ENCODE measurements at regions not wholly inside any gene's neighbourhood (a gene's known extent, or its start where the extent isn't known, plus 50 kb on each side); places are given as distances from the start of the nearest gene placed in this dataset.

DNA sequence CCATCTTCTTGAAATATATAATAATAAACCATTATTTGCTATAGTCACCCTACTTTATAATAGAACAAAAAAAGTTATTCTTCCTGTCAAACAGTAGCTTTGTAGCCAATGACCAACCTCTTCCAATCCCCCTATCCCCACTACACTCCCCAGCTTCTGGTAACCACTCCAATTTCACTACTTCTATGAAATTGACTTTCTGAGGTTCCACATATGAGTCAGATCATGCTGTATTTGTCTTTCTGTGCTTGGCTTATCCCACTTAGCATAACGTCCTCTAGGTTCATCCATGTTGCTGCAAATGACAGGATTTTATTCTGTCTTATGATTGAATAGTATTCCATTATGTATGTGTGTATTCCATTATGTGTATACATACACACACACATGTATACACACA, 809.7 kb upstream of the NDST4 start:
- TF ChIP-seq CTCF (IDR thresholded peaks at IDR 0.05; ENCODE audit: poor library complexity, severe bottlenecking): no peak
- DNase-seq (ENCODE audit: low spot score): no peak
- no peaks in the 10 kb centered on the region for H3K36me3 ChIP-seq (ENCODE audit: low read depth)
- H3K27me3 ChIP-seq (ENCODE audit: insufficient read depth, poor library complexity, severe bottlenecking): no peaks in the 10 kb centered on the region
- no peak overlapping the region for H3K27ac ChIP-seq (ENCODE audit: poor library complexity, severe bottlenecking)
- H3K4me3 ChIP-seq (ENCODE audit: severe bottlenecking): no peak overlapping the region
- no peaks in the 10 kb centered on the region for H3K9me3 ChIP-seq (ENCODE audit: severe bottlenecking)
- H3K4me1 ChIP-seq (ENCODE audit: insufficient read depth, poor library complexity, severe bottlenecking): no peaks in the 10 kb centered on the region
- no peak for ATAC-seq (ENCODE audit: low read depth)

- no peak overlapping the region for H3K27ac ChIP-seq (ENCODE audit: poor library complexity, severe bottlenecking)
- no peak for DNase-seq (ENCODE audit: low spot score)
- no peaks in the 10 kb centered on the region for H3K36me3 ChIP-seq (ENCODE audit: low read depth)
- no peaks in the 10 kb centered on the region for H3K4me1 ChIP-seq (ENCODE audit: insufficient read depth, poor library complexity, severe bottlenecking)
- ATAC-seq (ENCODE audit: low read depth): no peak
- no peak for TF ChIP-seq CTCF (IDR thresholded peaks at IDR 0.05; ENCODE audit: poor library complexity, severe bottlenecking)
- H3K27me3 ChIP-seq (ENCODE audit: insufficient read depth, poor library complexity, severe bottlenecking): no peaks in the 10 kb centered on the region
- H3K4me3 ChIP-seq (ENCODE audit: severe bottlenecking): no peak overlapping the region
- H3K9me3 ChIP-seq (ENCODE audit: severe bottlenecking): no peaks in the 10 kb centered on the region
Observed at GRCh38 chr4:115920637-115921036, 807.2 kb upstream of the NDST4 start.

DNA sequence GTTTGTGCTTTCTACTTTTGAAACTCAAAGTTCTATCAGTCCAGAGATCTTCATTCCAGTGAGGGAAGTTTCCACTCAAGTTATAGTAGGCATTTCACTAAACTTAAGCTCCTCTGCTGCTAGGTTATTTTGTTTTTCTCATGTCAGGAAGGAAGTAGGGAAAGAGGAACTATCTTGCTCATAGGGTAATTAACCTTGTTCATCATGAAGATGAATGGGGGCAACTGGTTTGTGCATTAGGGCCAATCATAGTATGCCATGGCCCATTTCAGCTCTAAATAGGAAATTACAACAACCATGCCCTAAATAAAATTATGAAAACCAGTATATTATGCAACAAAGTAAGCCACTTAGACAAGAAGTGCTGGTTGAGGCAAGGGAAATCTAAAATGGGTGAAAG, 804.7 kb upstream of the NDST4 start:
- Histone ChIP-seq H3K9me3 (ENCODE audit: severe bottlenecking) (no peaks in the 10 kb centered on the region), H3K4me1 (ENCODE audit: insufficient read depth, poor library complexity, severe bottlenecking) (no peaks in the 10 kb centered on the region), H3K4me3 (ENCODE audit: severe bottlenecking) (no peak overlapping the region), H3K27ac (ENCODE audit: poor library complexity, severe bottlenecking) (no peak overlapping the region), H3K27me3 (ENCODE audit: insufficient read depth, poor library complexity, severe bottlenecking) (no peaks in the 10 kb centered on the region), H3K36me3 (ENCODE audit: low read depth) (no peaks in the 10 kb centered on the region)
- ATAC-seq (ENCODE audit: low read depth) (no peak), DNase-seq (ENCODE audit: low spot score) (no peak)
- no peak for TF ChIP-seq CTCF (IDR thresholded peaks at IDR 0.05; ENCODE audit: poor library complexity, severe bottlenecking)

DNA sequence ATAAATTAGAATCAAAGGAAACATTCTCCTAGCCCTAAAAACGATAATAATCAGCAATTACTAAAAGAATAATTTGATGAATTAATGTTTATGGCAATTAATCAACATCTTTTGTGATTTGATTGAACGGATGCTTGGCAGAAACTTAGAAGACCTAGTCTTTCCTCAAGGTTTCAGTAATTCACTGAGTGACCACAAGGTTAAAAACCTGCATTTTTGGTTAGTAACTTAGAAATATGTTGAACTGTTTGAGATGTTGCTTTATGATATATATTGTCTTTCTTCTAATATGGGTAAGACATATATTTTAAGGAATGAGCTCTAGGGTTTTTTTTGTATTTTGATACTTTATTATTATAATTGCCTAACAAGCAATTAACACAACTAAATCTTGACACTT, 793.0 kb upstream of the NDST4 start:
- Histone ChIP-seq H3K27ac (ENCODE audit: poor library complexity, severe bottlenecking) (no peak overlapping the region), H3K9me3 (ENCODE audit: severe bottlenecking) (no peaks in the 10 kb centered on the region), H3K27me3 (ENCODE audit: insufficient read depth, poor library complexity, severe bottlenecking) (no peaks in the 10 kb centered on the region), H3K4me3 (ENCODE audit: severe bottlenecking) (no peak overlapping the region), H3K36me3 (ENCODE audit: low read depth) (no peaks in the 10 kb centered on the region), H3K4me1 (ENCODE audit: insufficient read depth, poor library complexity, severe bottlenecking) (no peaks in the 10 kb centered on the region)
- no peak for DNase-seq (ENCODE audit: low spot score)
- ATAC-seq (ENCODE audit: low read depth): no peak
- no peak for TF ChIP-seq CTCF (IDR thresholded peaks at IDR 0.05; ENCODE audit: poor library complexity, severe bottlenecking)

DNA sequence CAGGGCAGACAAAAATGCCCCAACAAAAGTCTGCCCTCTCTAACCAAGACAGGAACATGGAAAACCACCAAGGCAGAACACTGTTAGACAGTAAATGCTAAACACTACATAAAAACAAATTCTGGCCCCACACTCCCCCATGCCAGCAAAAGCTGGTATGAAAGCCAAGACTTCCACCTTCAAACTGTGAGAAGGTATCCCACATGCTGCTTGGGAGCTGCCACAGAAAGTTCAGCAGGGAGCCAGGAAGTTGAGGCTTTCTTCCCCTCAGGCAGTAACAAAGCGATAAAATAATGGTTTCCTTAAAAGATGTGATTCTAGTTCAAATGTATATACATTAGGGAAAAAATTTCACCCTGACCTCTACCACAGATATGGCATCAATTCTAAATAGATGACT, 770.4 kb upstream of the NDST4 start:
- ATAC-seq (ENCODE audit: low read depth) (no peak), DNase-seq (ENCODE audit: low spot score) (no peak)
- H3K9me3 ChIP-seq (ENCODE audit: severe bottlenecking): no peaks in the 10 kb centered on the region
- no peak overlapping the region for H3K27ac ChIP-seq (ENCODE audit: poor library complexity, severe bottlenecking)
- H3K36me3 ChIP-seq (ENCODE audit: low read depth): no peaks in the 10 kb centered on the region
- H3K27me3 ChIP-seq (ENCODE audit: insufficient read depth, poor library complexity, severe bottlenecking): no peaks in the 10 kb centered on the region
- no peak for TF ChIP-seq CTCF (IDR thresholded peaks at IDR 0.05; ENCODE audit: poor library complexity, severe bottlenecking)
- no peaks in the 10 kb centered on the region for H3K4me1 ChIP-seq (ENCODE audit: insufficient read depth, poor library complexity, severe bottlenecking)
- H3K4me3 ChIP-seq (ENCODE audit: severe bottlenecking): no peak overlapping the region
